Liver (tissue), 8 donors: ENCODE measurements at regions not wholly inside any gene's neighbourhood (a gene's known extent, or its start where the extent isn't known, plus 50 kb on each side); places are given as distances from the start of the nearest gene placed in this dataset.

ENCODE experiments used
- DNase-seq: peaks from one replicate; pipeline ENCODE4 v3.0.0-alpha.2; 2017; ENCODE audit warnings: low spot score
- H3K27ac ChIP-seq, 2 donors: one replicate each; pipeline ENCODE4 v1.7.0; 2013; ENCODE audit warnings: inconsistent platforms in 2 of 2, low read length in 2 of 2, control low read depth in 1 of 2, low read depth in 1 of 2, mild to moderate bottlenecking in 1 of 2
- H3K27me3 ChIP-seq, 4 donors: one replicate each; pipeline versions ENCODE4 v1.6.1 to v1.7.0; 2013; ENCODE audit warnings: low read length in 3 of 4, inconsistent platforms in 1 of 4, mild to moderate bottlenecking in 1 of 4, moderate library complexity in 1 of 4; ENCODE audit not compliant: control insufficient read depth in 4 of 4, insufficient read depth in 4 of 4
- H3K36me3 ChIP-seq, 4 donors: one replicate each; pipeline versions ENCODE4 v1.6.1 to v1.7.0; 2013; ENCODE audit warnings: low read length in 3 of 4, mild to moderate bottlenecking in 3 of 4, low read depth in 1 of 4, moderate library complexity in 1 of 4; ENCODE audit not compliant: control insufficient read depth in 4 of 4, insufficient read depth in 3 of 4
- H3K4me1 ChIP-seq, 4 donors: one replicate each; pipeline versions ENCODE4 v1.6.1 to v1.7.0; 2013; ENCODE audit warnings: low read length in 3 of 4, mild to moderate bottlenecking in 3 of 4, moderate library complexity in 1 of 4; ENCODE audit not compliant: control insufficient read depth in 4 of 4, insufficient read depth in 4 of 4
- H3K4me3 ChIP-seq, 3 donors: one replicate each; pipeline versions ENCODE4 v1.6.1 to v1.7.0; 2013; ENCODE audit warnings: low read length in 3 of 3, control low read depth in 1 of 3, low read depth in 1 of 3, mild to moderate bottlenecking in 1 of 3
- H3K9ac ChIP-seq, 2 donors: one replicate each; pipeline ENCODE4 v1.7.0; 2013; ENCODE audit warnings: low read length in 2 of 2, mild to moderate bottlenecking in 2 of 2, moderate library complexity in 2 of 2, control low read depth in 1 of 2, low read depth in 1 of 2
- H3K9me3 ChIP-seq, 4 donors: one replicate each; pipeline versions ENCODE4 v1.6.1 to v1.7.0; 2013; ENCODE audit warnings: low read length in 3 of 4; ENCODE audit not compliant: control insufficient read depth in 4 of 4
- ATF3 ChIP-seq: IDR thresholded peaks from 2 replicates; pipeline ENCODE4 v1.6.1; 2016; ENCODE audit warnings: antibody characterized with exemption
- CTCF ChIP-seq: fragments of 150-350 bp; IDR thresholded peaks from 2 replicates; pipeline ENCODE4 v1.5.1; 2017; ENCODE audit warnings: improper control_type of control experiment, low read depth, low read length; ENCODE audit not compliant: missing input control
- EGR1 ChIP-seq, 2 donors: IDR thresholded peaks; 2 replicates each; pipeline ENCODE4 v1.6.1; 2016 to 2018; ENCODE audit warnings: antibody characterized with exemption in 2 of 2, low read depth in 2 of 2
- FOXA1 ChIP-seq: IDR thresholded peaks from 2 replicates; pipeline ENCODE4 v1.6.1; 2016; ENCODE audit warnings: antibody characterized with exemption
- FOXA2 ChIP-seq: IDR thresholded peaks from 2 replicates; pipeline ENCODE4 v1.6.1; 2016; ENCODE audit warnings: antibody characterized with exemption
- GABPA ChIP-seq, 2 donors: IDR thresholded peaks in 1 of 2; conservative IDR thresholded peaks in 1 of 2; 2 replicates each; pipeline ENCODE4 v1.6.1; 2016; ENCODE audit warnings: antibody characterized with exemption in 2 of 2, mild to moderate bottlenecking in 1 of 2, moderate library complexity in 1 of 2
- HNF4A ChIP-seq, 2 donors: conservative IDR thresholded peaks; 2 replicates each; pipeline ENCODE4 v1.6.1; 2016; ENCODE audit warnings: antibody characterized with exemption in 2 of 2, mild to moderate bottlenecking in 2 of 2
- HNF4G ChIP-seq: IDR thresholded peaks from 2 replicates; pipeline ENCODE4 v1.6.1; 2016; ENCODE audit warnings: antibody characterized with exemption
- JUND ChIP-seq, 2 donors: IDR thresholded peaks; 2 replicates each; pipeline ENCODE4 v1.6.1; 2016; ENCODE audit warnings: antibody characterized with exemption in 2 of 2
- MAX ChIP-seq: IDR thresholded peaks from 2 replicates; pipeline ENCODE4 v1.6.1; 2016; ENCODE audit warnings: antibody characterized with exemption
- NR2F2 ChIP-seq: IDR thresholded peaks from 2 replicates; pipeline ENCODE4 v1.6.1; 2016; ENCODE audit warnings: antibody characterized with exemption
- RAD21 ChIP-seq, 2 donors: IDR thresholded peaks; 2 replicates each; pipeline ENCODE4 v1.6.1; 2016; ENCODE audit warnings: antibody characterized with exemption in 2 of 2, mild to moderate bottlenecking in 2 of 2
- RXRA ChIP-seq, 2 donors: IDR thresholded peaks; 2 replicates each; pipeline ENCODE4 v1.6.1; 2017 to 2018; ENCODE audit warnings: antibody characterized with exemption in 2 of 2, mild to moderate bottlenecking in 1 of 2
- SP1 ChIP-seq: IDR thresholded peaks from 2 replicates; pipeline ENCODE4 v1.6.1; 2018; ENCODE audit warnings: antibody characterized with exemption, mild to moderate bottlenecking
- TAF1 ChIP-seq: conservative IDR thresholded peaks from 2 replicates; pipeline ENCODE4 v1.6.1; 2016; ENCODE audit warnings: antibody characterized with exemption, mild to moderate bottlenecking
- ZBTB33 ChIP-seq: IDR thresholded peaks from 2 replicates; pipeline ENCODE4 v1.6.1; 2016; ENCODE audit warnings: antibody characterized with exemption
- WGBS: extraction: QIAGEN DNeasy Blood & Tissue Kit; methylation state at CpG from one replicate; pipeline ENCODE4 v1.1.7; 2013; 5-methylcytosine and 5-hydroxymethylcytosine counted together
- donor health status: healthy.
- donor health status: healthy.
- donor health status: healthy.
- donor health status: healthy.
- donor health status: healthy.

- TF ChIP-seq GABPA (IDR thresholded peaks at IDR 0.05 in 1 of 2, conservative IDR thresholded peaks at IDR 0.05 in 1 of 2) (no peak), ATF3 (no peak), RXRA (IDR thresholded peaks at IDR 0.05) (no peak), EGR1 (IDR thresholded peaks at IDR 0.05; ENCODE audit: low read depth in 2 of 2) (no peak), ZBTB33 (no peak), RAD21 (IDR thresholded peaks at IDR 0.05) (no peak), HNF4G (no peak), CTCF (no peak), FOXA2 (no peak), MAX (no peak), SP1 (no peak), FOXA1 (no peak), HNF4A (conservative IDR thresholded peaks at IDR 0.05) (no peak), JUND (IDR thresholded peaks at IDR 0.05) (no peak), TAF1 (no peak), NR2F2 (no peak)
- no peaks in the 10 kb centered on the region for H3K9me3 ChIP-seq
- H3K27ac ChIP-seq = no peak overlapping the region
- no peaks in the 10 kb centered on the region for H3K27me3 ChIP-seq
- no peak overlapping the region for H3K4me3 ChIP-seq
- DNase-seq = no peak
- WGBS = 79% methylated on average over 3 of the region's 3 CpGs
- H3K9ac ChIP-seq = no peak overlapping the region
- no peaks in the 10 kb centered on the region for H3K36me3 ChIP-seq
- no peaks in the 10 kb centered on the region for H3K4me1 ChIP-seq
Measured at GRCh38 chr2:53485021-53485728, 282.4 kb upstream of the CHAC2 start.

GRCh38 chr2:53484531-53484930 is 283.1 kb upstream of the CHAC2 start:
- DNase-seq = no peak
- no peaks in the 10 kb centered on the region for H3K27me3 ChIP-seq
- TF ChIP-seq RAD21 (IDR thresholded peaks at IDR 0.05) (no peak), JUND (IDR thresholded peaks at IDR 0.05) (no peak), FOXA1 (no peak), ATF3 (no peak), TAF1 (no peak)
- no peaks in the 10 kb centered on the region for H3K36me3 ChIP-seq
- H3K27ac ChIP-seq = no peak overlapping the region
- WGBS = 82% methylated on average over 4 of the region's 4 CpGs
- H3K4me3 ChIP-seq = no peak overlapping the region
- H3K9me3 ChIP-seq = no peaks in the 10 kb centered on the region
- no peak overlapping the region for H3K9ac ChIP-seq
- H3K4me1 ChIP-seq = no peaks in the 10 kb centered on the region
